ENCODE measurements at regions not wholly inside any gene's neighbourhood (a gene's known extent, or its start where the extent isn't known, plus 50 kb on each side); places are given as distances from the start of the nearest gene placed in this dataset.

- Histone ChIP-seq H3K18ac (ENCODE audit: low read depth in 1 of 2, low read length in 2 of 2) (no peak overlapping the region), H3K79me1 (replicated peaks; ENCODE audit: low read length, poor library complexity, severe bottlenecking) (no peaks in the 10 kb centered on the region), H3K4ac (ENCODE audit: low read depth in 1 of 2, low read length in 2 of 2) (no peak overlapping the region), H3K14ac (ENCODE audit: low read length in 2 of 2) (no peak overlapping the region), H3K9me3 (ENCODE audit: control insufficient read depth, low read length) (no peaks in the 10 kb centered on the region), H2AFZ (ENCODE audit: low read depth, low read length) (no peak overlapping the region), H2BK120ac (ENCODE audit: low read depth, low read length) (no peak overlapping the region), H4K8ac (ENCODE audit: low read length) (no peak overlapping the region), H2BK15ac (ENCODE audit: low read depth, poor library complexity, severe bottlenecking) (no peak overlapping the region), H4K91ac (ENCODE audit: low read length) (no peak overlapping the region), H3K9ac (ENCODE audit: low read length) (no peak overlapping the region), H2BK12ac (ENCODE audit: low read length in 2 of 2) (no peak overlapping the region), H3K27me3 (ENCODE audit: control insufficient read depth in 1 of 2, insufficient read depth in 1 of 2, low read length in 2 of 2) (no peaks in the 10 kb centered on the region), H3K27ac (ENCODE audit: low read length, poor library complexity, severe bottlenecking) (no peak overlapping the region), H2AK5ac (ENCODE audit: low read length, severe bottlenecking) (no peak overlapping the region), H3K36me3 (ENCODE audit: control insufficient read depth in 1 of 2, insufficient read depth in 2 of 2, low read depth in 1 of 2, low read length in 2 of 2) (no peaks in the 10 kb centered on the region), H3K4me1 (ENCODE audit: control insufficient read depth, insufficient read depth, low read depth, low read length) (no peaks in the 10 kb centered on the region), H3K4me2 (ENCODE audit: low read length, poor library complexity, severe bottlenecking) (no peak overlapping the region), H3K4me3 (ENCODE audit: insufficient read depth in 1 of 2, low read depth in 1 of 2, low read length in 2 of 2) (no peak overlapping the region), H2BK5ac (ENCODE audit: low read depth, low read length, poor library complexity, severe bottlenecking) (no peak overlapping the region), H3K23ac (ENCODE audit: low read length in 2 of 2) (no peak overlapping the region)
- no peak for DNase-seq
- WGBS: 77% methylated on average over 4 of the region's 4 CpGs
These were observed 50.7 kb upstream of the EDARADD start for GRCh38 chr1:236343246-236343870.

DNA sequence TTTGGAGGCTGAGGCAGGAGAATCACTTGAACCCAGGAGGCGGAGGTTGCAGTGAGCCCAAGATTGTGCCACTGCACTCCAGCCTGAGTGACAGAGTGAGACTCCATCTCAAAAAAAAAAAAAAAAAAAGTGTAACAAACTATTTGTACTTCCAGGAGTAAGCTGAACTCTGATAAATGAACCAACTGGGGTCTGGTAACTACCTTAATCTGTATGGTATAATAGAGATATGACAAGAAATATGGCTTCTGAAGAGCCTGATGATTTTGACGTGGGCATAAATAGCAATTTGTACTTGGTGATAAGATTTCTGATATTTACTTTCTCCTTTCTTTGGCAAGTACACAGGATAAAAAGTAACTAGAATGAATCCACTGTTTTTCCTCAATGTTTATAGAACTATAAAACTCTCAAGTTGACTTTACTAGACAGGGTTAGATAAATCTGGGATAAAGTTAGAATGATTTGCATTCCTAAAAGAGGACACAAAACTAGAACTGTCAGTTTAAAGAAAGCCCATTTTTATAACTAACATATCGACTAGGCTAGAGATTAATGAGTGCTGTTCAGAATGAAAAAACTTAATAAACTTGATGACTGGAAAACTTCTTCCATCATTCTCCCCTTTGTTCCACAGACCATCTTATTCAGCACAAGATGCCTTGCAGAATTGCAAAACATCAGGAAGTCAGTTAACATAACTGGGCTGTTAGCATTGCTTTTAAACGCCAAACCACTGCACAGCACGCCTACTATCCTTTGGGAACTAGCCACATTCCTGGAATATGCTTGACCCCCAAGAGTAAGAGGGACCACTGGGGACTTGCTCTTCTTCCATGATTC is 51.5 kb upstream of the EDARADD start:
- 66% methylated on average over 5 of the region's 5 CpGs for WGBS
- H3K14ac ChIP-seq (ENCODE audit: low read length in 2 of 2): no peak overlapping the region
- H2BK12ac ChIP-seq (ENCODE audit: low read length in 2 of 2): no peak overlapping the region

DNA sequence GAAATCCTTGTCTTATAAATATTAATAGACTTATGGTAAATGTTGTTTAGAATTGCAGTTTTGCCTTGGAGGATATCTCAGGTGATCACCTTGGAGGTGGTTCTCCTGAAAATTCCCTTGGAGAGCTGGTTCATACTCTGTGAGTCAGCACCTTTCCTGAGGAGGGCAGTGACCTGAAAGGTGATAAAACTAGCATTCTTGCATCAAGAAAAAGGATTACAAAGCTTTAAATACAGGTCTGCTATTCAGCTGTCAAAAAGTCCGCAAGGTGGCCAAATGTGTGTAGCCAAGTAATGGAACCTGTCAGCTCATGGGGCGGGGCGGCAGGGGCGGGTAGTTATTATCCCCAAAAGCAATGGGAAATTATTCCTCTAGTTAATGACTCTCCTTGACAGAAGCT is 52.8 kb upstream of the EDARADD start:
- Histone ChIP-seq H3K27me3 (ENCODE audit: control insufficient read depth in 1 of 2, insufficient read depth in 1 of 2, low read length in 2 of 2) (no peaks in the 10 kb centered on the region), H3K4ac (ENCODE audit: low read depth in 1 of 2, low read length in 2 of 2) (no peak overlapping the region), H3K18ac (ENCODE audit: low read depth in 1 of 2, low read length in 2 of 2) (no peak overlapping the region), H3K9ac (ENCODE audit: low read length) (no peak overlapping the region), H3K9me3 (ENCODE audit: control insufficient read depth, low read length) (no peaks in the 10 kb centered on the region), H3K36me3 (ENCODE audit: control insufficient read depth in 1 of 2, insufficient read depth in 2 of 2, low read depth in 1 of 2, low read length in 2 of 2) (no peaks in the 10 kb centered on the region), H4K8ac (ENCODE audit: low read length) (no peak overlapping the region), H2BK15ac (ENCODE audit: low read depth, poor library complexity, severe bottlenecking) (no peak overlapping the region), H2AFZ (ENCODE audit: low read depth, low read length) (no peak overlapping the region), H3K4me3 (ENCODE audit: insufficient read depth in 1 of 2, low read depth in 1 of 2, low read length in 2 of 2) (no peak overlapping the region), H3K79me1 (replicated peaks; ENCODE audit: low read length, poor library complexity, severe bottlenecking) (no peaks in the 10 kb centered on the region), H3K27ac (ENCODE audit: low read length, poor library complexity, severe bottlenecking) (no peak overlapping the region), H3K4me2 (ENCODE audit: low read length, poor library complexity, severe bottlenecking) (no peak overlapping the region), H2BK12ac (ENCODE audit: low read length in 2 of 2) (no peak overlapping the region), H4K91ac (ENCODE audit: low read length) (no peak overlapping the region), H3K23ac (ENCODE audit: low read length in 2 of 2) (no peak overlapping the region), H2BK5ac (ENCODE audit: low read depth, low read length, poor library complexity, severe bottlenecking) (no peak overlapping the region), H2BK120ac (ENCODE audit: low read depth, low read length) (no peak overlapping the region), H3K4me1 (ENCODE audit: control insufficient read depth, insufficient read depth, low read depth, low read length) (no peaks in the 10 kb centered on the region), H2AK5ac (ENCODE audit: low read length, severe bottlenecking) (no peak overlapping the region), H3K14ac (ENCODE audit: low read length in 2 of 2) (no peak overlapping the region)
- DNase-seq: no peak
- 100% methylated on average over 4 of the region's 4 CpGs for WGBS

More for the DNA sequence above, 51.5 kb upstream of the EDARADD start:
- no peak overlapping the region for H4K8ac ChIP-seq (ENCODE audit: low read length)
- H3K4ac ChIP-seq (ENCODE audit: low read depth in 1 of 2, low read length in 2 of 2): no peak overlapping the region
- H3K79me1 ChIP-seq (replicated peaks; ENCODE audit: low read length, poor library complexity, severe bottlenecking): no peaks in the 10 kb centered on the region
- no peak overlapping the region for H3K23ac ChIP-seq (ENCODE audit: low read length in 2 of 2)
- no peaks in the 10 kb centered on the region for H3K4me1 ChIP-seq (ENCODE audit: control insufficient read depth, insufficient read depth, low read depth, low read length)
- H3K9me3 ChIP-seq (ENCODE audit: control insufficient read depth, low read length): no peaks in the 10 kb centered on the region
- H2AFZ ChIP-seq (ENCODE audit: low read depth, low read length): no peak overlapping the region
- H2BK15ac ChIP-seq (ENCODE audit: low read depth, poor library complexity, severe bottlenecking): no peak overlapping the region
- H4K91ac ChIP-seq (ENCODE audit: low read length): no peak overlapping the region
- H2BK5ac ChIP-seq (ENCODE audit: low read depth, low read length, poor library complexity, severe bottlenecking): no peak overlapping the region
- no peaks in the 10 kb centered on the region for H3K27me3 ChIP-seq (ENCODE audit: control insufficient read depth in 1 of 2, insufficient read depth in 1 of 2, low read length in 2 of 2)
- no peak overlapping the region for H3K18ac ChIP-seq (ENCODE audit: low read depth in 1 of 2, low read length in 2 of 2)
- H2BK120ac ChIP-seq (ENCODE audit: low read depth, low read length): no peak overlapping the region
- no peak overlapping the region for H3K9ac ChIP-seq (ENCODE audit: low read length)
- no peak overlapping the region for H3K27ac ChIP-seq (ENCODE audit: low read length, poor library complexity, severe bottlenecking)
- peak; percentile 7 for DNase-seq
- no peak overlapping the region for H3K4me2 ChIP-seq (ENCODE audit: low read length, poor library complexity, severe bottlenecking)
- H2AK5ac ChIP-seq (ENCODE audit: low read length, severe bottlenecking): no peak overlapping the region
- no peaks in the 10 kb centered on the region for H3K36me3 ChIP-seq (ENCODE audit: control insufficient read depth in 1 of 2, insufficient read depth in 2 of 2, low read depth in 1 of 2, low read length in 2 of 2)
- no peak overlapping the region for H3K4me3 ChIP-seq (ENCODE audit: insufficient read depth in 1 of 2, low read depth in 1 of 2, low read length in 2 of 2)

GRCh38 chr1:236338096-236338495 is 56.0 kb upstream of the EDARADD start:
- Histone ChIP-seq H2AFZ (ENCODE audit: low read depth, low read length) (no peak overlapping the region), H2BK12ac (ENCODE audit: low read length in 2 of 2) (no peak overlapping the region), H2BK15ac (ENCODE audit: low read depth, poor library complexity, severe bottlenecking) (no peak overlapping the region), H2BK120ac (ENCODE audit: low read depth, low read length) (no peak overlapping the region), H3K79me1 (replicated peaks; ENCODE audit: low read length, poor library complexity, severe bottlenecking) (no peaks in the 10 kb centered on the region), H3K27me3 (ENCODE audit: control insufficient read depth in 1 of 2, insufficient read depth in 1 of 2, low read length in 2 of 2) (no peaks in the 10 kb centered on the region), H2BK5ac (ENCODE audit: low read depth, low read length, poor library complexity, severe bottlenecking) (no peak overlapping the region), H3K23ac (ENCODE audit: low read length in 2 of 2) (no peak overlapping the region), H4K8ac (ENCODE audit: low read length) (no peak overlapping the region), H4K91ac (ENCODE audit: low read length) (no peak overlapping the region), H3K9me3 (ENCODE audit: control insufficient read depth, low read length) (no peaks in the 10 kb centered on the region), H3K4me3 (ENCODE audit: insufficient read depth in 1 of 2, low read depth in 1 of 2, low read length in 2 of 2) (no peak overlapping the region), H3K4me2 (ENCODE audit: low read length, poor library complexity, severe bottlenecking) (no peak overlapping the region), H3K27ac (ENCODE audit: low read length, poor library complexity, severe bottlenecking) (no peak overlapping the region), H3K4ac (ENCODE audit: low read depth in 1 of 2, low read length in 2 of 2) (no peak overlapping the region), H3K14ac (ENCODE audit: low read length in 2 of 2) (no peak overlapping the region), H3K9ac (ENCODE audit: low read length) (no peak overlapping the region), H2AK5ac (ENCODE audit: low read length, severe bottlenecking) (no peak overlapping the region), H3K18ac (ENCODE audit: low read depth in 1 of 2, low read length in 2 of 2) (no peak overlapping the region), H3K36me3 (ENCODE audit: control insufficient read depth in 1 of 2, insufficient read depth in 2 of 2, low read depth in 1 of 2, low read length in 2 of 2) (no peaks in the 10 kb centered on the region), H3K4me1 (ENCODE audit: control insufficient read depth, insufficient read depth, low read depth, low read length) (no peaks in the 10 kb centered on the region)
- no peak for DNase-seq
- WGBS: 93% methylated on average over 3 of the region's 3 CpGs

Measured in mesenchymal stem cell (in vitro differentiated cells and primary cell).